BLaER1 (cell line): ENCODE measurements at regions not wholly inside any gene's neighbourhood (a gene's known extent, or its start where the extent isn't known, plus 50 kb on each side); places are given as distances from the start of the nearest gene placed in this dataset.

ENCODE experiments used
- H3K27ac ChIP-seq: shearing (Covaris generic); formaldehyde crosslinking; 2 replicates; pipeline ENCODE4 v1.8.1; 2022
- H3K27me3 ChIP-seq: shearing (Covaris generic); formaldehyde crosslinking; 2 replicates; pipeline ENCODE4 v1.8.1; 2022
- H3K36me3 ChIP-seq: shearing (Covaris generic); formaldehyde crosslinking; 2 replicates; pipeline ENCODE4 v1.8.1; 2022
- H3K4me1 ChIP-seq: shearing (Covaris generic); formaldehyde crosslinking; 2 replicates; pipeline ENCODE4 v1.8.1; 2022
- H3K4me2 ChIP-seq: shearing (Covaris generic); formaldehyde crosslinking; 2 replicates; pipeline ENCODE4 v1.8.1; 2022
- H3K4me3 ChIP-seq: shearing (Covaris generic); formaldehyde crosslinking; 2 replicates; pipeline ENCODE4 v1.8.1; 2022
- H3K9ac ChIP-seq: shearing (Covaris generic); formaldehyde crosslinking; 2 replicates; pipeline ENCODE4 v1.8.1; 2022
- H3K9me3 ChIP-seq: shearing (Covaris generic); formaldehyde crosslinking; 2 replicates; pipeline ENCODE4 v1.8.1; 2022
- H4K20me1 ChIP-seq: shearing (Covaris generic); formaldehyde crosslinking; 2 replicates; pipeline ENCODE4 v1.8.1; 2022
- Cebpa-rat ChIP-seq: shearing (Covaris generic); IDR thresholded peaks from 2 replicates; pipeline ENCODE4 v1.8.1; 2022

- no peaks in the 10 kb centered on the region for H3K36me3 ChIP-seq
- H3K9ac ChIP-seq = no peak overlapping the region
- H3K4me1 ChIP-seq = no peaks in the 10 kb centered on the region
- no peak overlapping the region for H3K27ac ChIP-seq
- no peaks in the 10 kb centered on the region for H3K9me3 ChIP-seq
- no peak overlapping the region for H3K4me2 ChIP-seq
- TF ChIP-seq Cebpa-rat = no peak
- H4K20me1 ChIP-seq = no peaks in the 10 kb centered on the region
- no peak overlapping the region for H3K4me3 ChIP-seq
- no peaks in the 10 kb centered on the region for H3K27me3 ChIP-seq
These were observed 67.3 kb upstream of the PALS2 start for GRCh38 chr7:24505968-24506367.

- no peak overlapping the region for H3K4me3 ChIP-seq
- no peaks in the 10 kb centered on the region for H3K4me1 ChIP-seq
- no peak overlapping the region for H3K4me2 ChIP-seq
- H3K36me3 ChIP-seq = no peaks in the 10 kb centered on the region
- H3K9me3 ChIP-seq = no peaks in the 10 kb centered on the region
- H3K27ac ChIP-seq = no peak overlapping the region
- H3K9ac ChIP-seq = no peak overlapping the region
- H4K20me1 ChIP-seq = no peaks in the 10 kb centered on the region
- no peak for TF ChIP-seq Cebpa-rat
- H3K27me3 ChIP-seq = no peaks in the 10 kb centered on the region
These were observed 64.9 kb upstream of the PALS2 start for GRCh38 chr7:24508316-24508715.

- no peak for TF ChIP-seq Cebpa-rat
- H3K27ac ChIP-seq = no peak overlapping the region
- H3K9ac ChIP-seq = no peak overlapping the region
- no peaks in the 10 kb centered on the region for H3K4me1 ChIP-seq
- no peaks in the 10 kb centered on the region for H4K20me1 ChIP-seq
- H3K27me3 ChIP-seq = no peaks in the 10 kb centered on the region
- H3K4me2 ChIP-seq = no peak overlapping the region
- no peaks in the 10 kb centered on the region for H3K36me3 ChIP-seq
- H3K9me3 ChIP-seq = peaks cover 5% of the 10 kb centered on the region
- H3K4me3 ChIP-seq = no peak overlapping the region
These were observed 62.5 kb upstream of the PALS2 start for GRCh38 chr7:24510759-24511158.

GRCh38 chr7:24517166-24517565 is 56.1 kb upstream of the PALS2 start:
- no peak overlapping the region for H3K4me2 ChIP-seq
- TF ChIP-seq Cebpa-rat = no peak
- no peak overlapping the region for H3K9ac ChIP-seq
- H3K27me3 ChIP-seq = no peaks in the 10 kb centered on the region
- H3K4me3 ChIP-seq = no peak overlapping the region
- H3K27ac ChIP-seq = no peak overlapping the region
- no peaks in the 10 kb centered on the region for H4K20me1 ChIP-seq
- no peaks in the 10 kb centered on the region for H3K4me1 ChIP-seq
- no peaks in the 10 kb centered on the region for H3K36me3 ChIP-seq
- H3K9me3 ChIP-seq = peaks cover 11% of the 10 kb centered on the region

- no peak overlapping the region for H3K27ac ChIP-seq
- H3K36me3 ChIP-seq = no peaks in the 10 kb centered on the region
- H3K4me2 ChIP-seq = no peak overlapping the region
- no peak overlapping the region for H3K4me3 ChIP-seq
- TF ChIP-seq Cebpa-rat = no peak
- no peaks in the 10 kb centered on the region for H3K4me1 ChIP-seq
- H4K20me1 ChIP-seq = no peaks in the 10 kb centered on the region
- no peaks in the 10 kb centered on the region for H3K27me3 ChIP-seq
- H3K9ac ChIP-seq = no peak overlapping the region
- no peaks in the 10 kb centered on the region for H3K9me3 ChIP-seq
These were observed 51.2 kb upstream of the PALS2 start for GRCh38 chr7:24521917-24522623.
